GM23248 (cell line): ENCODE measurements at regions not wholly inside any gene's neighbourhood (a gene's known extent, or its start where the extent isn't known, plus 50 kb on each side); places are given as distances from the start of the nearest gene placed in this dataset.

ENCODE experiments used
- EZH2 ChIP-seq: fragments of 200-600 bp; sonication (generic); IDR thresholded peaks from 2 replicates; pipeline ENCODE4 v1.6.1; 2018; ENCODE audit warnings: antibody characterized with exemption, mild to moderate bottlenecking; ENCODE audit not compliant: insufficient read depth, poor library complexity, severe bottlenecking
- EZH2phosphoT487 ChIP-seq: fragments of 200-600 bp; sonication (generic); IDR thresholded peaks from 2 replicates; pipeline ENCODE4 v1.6.1; 2018; ENCODE audit warnings: antibody characterized with exemption, moderate library complexity, mild to moderate bottlenecking, low read depth; ENCODE audit not compliant: insufficient read depth

DNA sequence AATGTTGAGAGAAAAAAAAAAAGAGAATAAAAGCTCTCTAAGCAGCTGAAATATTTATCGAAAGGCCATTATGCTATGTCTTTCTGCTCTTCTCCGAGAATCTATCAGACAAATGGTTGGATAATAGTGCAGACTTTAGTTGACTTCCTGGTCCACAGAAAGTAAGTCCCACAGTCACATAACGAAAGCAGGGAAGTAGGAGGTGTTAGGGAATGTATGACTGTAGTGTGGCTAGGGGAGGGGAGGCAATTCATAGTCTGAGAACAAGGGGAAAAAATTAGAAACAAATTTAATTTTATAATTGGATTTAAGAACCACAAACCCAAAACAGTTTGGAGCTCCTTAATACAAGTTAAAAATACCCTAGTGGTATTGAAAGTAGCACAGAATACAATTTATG is 79.7 kb upstream of the VEGFC start:
- TF ChIP-seq EZH2phosphoT487 (no peak), EZH2 (no peak)
